ENCODE measurements at regions not wholly inside any gene's neighbourhood (a gene's known extent, or its start where the extent isn't known, plus 50 kb on each side); places are given as distances from the start of the nearest gene placed in this dataset.
A peak's percentile ranks its signal among the peaks of the same experiment; 100 is the strongest.
"Not testable (repeated sequence)": the region's sequence is repeated elsewhere in the genome, so short reads cannot be mapped to it uniquely, and the experiment has no call there.

DNA sequence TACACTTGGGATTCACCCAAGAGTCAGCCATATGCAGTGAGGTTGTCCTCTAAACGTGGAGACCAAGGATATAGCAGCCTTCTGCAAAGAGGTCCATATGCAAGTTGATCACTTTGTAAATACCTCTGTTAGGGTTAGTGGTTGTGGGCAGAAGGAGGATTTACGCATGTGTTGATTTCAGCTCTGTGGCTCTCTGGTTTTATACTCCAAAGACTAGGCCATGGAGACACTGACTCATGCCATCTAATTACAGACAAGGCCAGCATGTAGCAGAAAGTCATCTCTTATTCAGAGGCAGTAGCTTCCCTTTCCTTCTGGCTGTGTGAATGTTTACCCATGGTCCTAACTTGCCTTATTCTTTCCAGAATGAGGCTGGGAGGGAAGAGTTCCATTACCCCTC, 140.9 kb upstream of the GOLGA6L4 start:
- not testable (repeated sequence) for DNase-seq (ENCODE audit: low spot score)

GRCh38 chr15:84097053-84097452, 138.5 kb upstream of the GOLGA6L4 start:
- DNase-seq (ENCODE audit: low spot score), result not testable (repeated sequence)

GRCh38 chr15:84098604-84099003, 137.0 kb upstream of the GOLGA6L4 start:
- no peak for DNase-seq (ENCODE audit: low spot score)

- no peak for DNase-seq (ENCODE audit: low spot score)
Observed at GRCh38 chr15:84099181-84099580, 136.4 kb upstream of the GOLGA6L4 start.

- no peak for DNase-seq (ENCODE audit: low spot score)
Observed at GRCh38 chr15:84103345-84103744, 132.2 kb upstream of the GOLGA6L4 start.

DNA sequence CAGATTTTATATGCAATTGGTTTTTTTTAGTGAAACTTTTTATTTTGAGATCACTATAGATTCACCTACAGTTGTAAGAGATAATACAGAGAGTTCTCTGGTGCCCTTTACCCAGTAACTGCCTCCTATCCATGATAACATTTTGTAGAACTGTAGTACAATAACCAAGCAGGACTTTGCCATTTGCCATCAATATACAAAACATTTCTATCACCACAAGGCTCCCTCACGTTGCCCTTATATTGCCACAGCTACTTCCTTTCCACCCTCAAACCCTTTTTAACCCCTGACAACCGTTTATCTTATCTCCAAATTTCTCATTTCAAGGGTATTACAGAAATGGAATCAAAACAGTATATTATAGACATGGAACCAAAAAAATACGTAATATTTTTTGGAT, 130.7 kb upstream of the GOLGA6L4 start:
- DNase-seq (ENCODE audit: low spot score), result no peak

DNA sequence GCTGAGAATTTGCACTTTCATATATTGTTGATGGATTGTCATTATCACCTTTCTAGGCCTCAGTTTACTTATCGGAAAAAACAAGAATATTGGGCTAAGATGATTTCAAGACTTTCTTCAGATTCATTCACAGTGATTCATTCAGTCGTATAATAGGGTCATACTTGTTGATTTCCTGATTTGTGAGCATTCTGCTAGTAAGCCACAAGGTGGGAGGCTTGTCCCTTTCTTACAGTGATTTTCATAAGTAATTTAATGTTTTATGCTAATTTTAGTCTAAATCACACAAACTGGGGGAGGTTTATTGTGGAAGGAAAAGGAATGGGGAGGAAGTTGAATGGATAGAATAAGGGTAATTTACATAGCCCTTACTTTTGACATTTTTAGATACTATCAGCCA, 126.8 kb upstream of the GOLGA6L4 start:
- DNase-seq (ENCODE audit: low spot score), result no peak

GRCh38 chr15:84111575-84111974, 124.0 kb upstream of the GOLGA6L4 start:
- no peak for DNase-seq (ENCODE audit: low spot score)

DNA sequence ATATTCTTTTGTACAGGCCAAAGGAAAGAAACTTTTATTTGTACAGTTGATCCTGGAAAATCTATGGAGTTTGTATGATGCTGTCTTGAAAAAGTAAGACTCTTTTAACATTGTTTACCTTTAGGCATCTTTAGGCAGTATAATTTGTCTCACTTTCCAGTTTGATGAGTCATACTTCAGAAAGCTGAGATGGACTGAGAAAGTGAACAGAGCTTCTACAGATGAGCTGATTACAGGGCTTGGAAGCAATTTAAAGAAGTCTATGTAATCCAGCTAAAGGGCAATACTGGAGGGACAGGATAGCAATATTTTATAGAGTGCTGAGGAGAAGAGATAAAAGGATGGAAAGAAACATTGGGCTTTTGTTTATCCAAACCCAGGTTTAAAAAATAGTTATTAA, 123.5 kb upstream of the GOLGA6L4 start:
- no peak for DNase-seq (ENCODE audit: low spot score)

DNA sequence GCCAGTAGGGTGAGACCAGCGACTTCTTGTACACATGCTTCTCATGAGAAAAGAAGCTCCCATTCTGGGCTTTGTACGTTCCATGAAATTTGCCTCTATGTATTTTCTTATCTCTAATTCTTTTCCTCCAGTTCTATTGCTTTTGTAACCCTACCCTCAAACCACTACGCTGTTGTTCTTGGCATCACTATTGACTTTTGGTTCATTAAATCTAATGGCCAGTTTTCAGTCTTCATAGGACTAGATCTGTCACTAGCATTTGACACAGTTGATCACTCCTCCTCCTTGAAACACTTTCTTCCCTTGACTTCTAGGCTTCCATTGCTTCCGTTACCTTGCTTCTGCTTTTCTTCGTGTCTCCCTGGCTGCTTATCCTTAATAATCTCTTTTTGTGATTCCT, 121.7 kb upstream of the GOLGA6L4 start:
- no peak for DNase-seq (ENCODE audit: low spot score)

- DNase-seq (ENCODE audit: low spot score), result not testable (repeated sequence)
Observed at GRCh38 chr15:84114680-84115079, 120.9 kb upstream of the GOLGA6L4 start.

- not testable (repeated sequence) for DNase-seq (ENCODE audit: low spot score)
Observed at GRCh38 chr15:84119351-84119750, 116.2 kb upstream of the GOLGA6L4 start.

DNA sequence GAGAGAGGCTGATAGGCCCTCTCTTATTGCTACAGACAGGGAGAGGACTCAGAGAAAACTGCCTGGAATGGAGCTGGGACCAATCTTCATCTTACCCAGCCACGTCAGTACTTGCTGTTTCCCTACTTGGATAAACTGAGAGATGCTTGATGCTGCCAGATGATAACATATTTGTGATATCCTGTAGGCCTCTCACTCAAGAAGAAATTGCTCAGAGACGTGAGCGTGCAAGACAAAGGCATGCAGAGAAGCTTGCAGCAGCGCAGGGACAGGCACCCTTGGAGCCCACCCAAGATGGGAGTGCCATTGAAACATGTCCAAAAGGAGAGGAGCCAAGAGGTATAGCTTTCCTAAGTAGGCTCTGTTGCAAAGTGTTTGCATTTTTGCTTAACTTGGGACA, 114.7 kb upstream of the GOLGA6L4 start:
- not testable (repeated sequence) for DNase-seq (ENCODE audit: low spot score)

DNA sequence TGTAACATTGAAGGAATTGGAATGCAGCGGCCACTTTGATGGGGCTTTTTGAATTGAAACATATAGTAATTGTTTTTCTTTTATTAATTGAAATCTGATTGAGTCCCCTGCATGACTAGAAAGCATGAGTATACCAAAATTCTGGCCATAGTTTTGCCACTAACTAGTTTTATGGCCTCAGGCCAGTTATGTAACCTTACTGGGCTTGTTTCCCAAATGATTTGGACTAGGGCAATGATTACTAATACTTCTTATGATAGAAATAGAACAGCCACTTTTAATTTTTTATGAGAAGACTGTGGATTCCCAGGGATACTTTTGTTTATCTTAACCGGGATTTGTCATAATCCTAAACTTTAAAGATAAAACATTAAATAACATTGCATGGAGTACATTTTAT, 106.9 kb upstream of the GOLGA6L4 start:
- DNase-seq (ENCODE audit: low spot score), result not testable (repeated sequence)

DNA sequence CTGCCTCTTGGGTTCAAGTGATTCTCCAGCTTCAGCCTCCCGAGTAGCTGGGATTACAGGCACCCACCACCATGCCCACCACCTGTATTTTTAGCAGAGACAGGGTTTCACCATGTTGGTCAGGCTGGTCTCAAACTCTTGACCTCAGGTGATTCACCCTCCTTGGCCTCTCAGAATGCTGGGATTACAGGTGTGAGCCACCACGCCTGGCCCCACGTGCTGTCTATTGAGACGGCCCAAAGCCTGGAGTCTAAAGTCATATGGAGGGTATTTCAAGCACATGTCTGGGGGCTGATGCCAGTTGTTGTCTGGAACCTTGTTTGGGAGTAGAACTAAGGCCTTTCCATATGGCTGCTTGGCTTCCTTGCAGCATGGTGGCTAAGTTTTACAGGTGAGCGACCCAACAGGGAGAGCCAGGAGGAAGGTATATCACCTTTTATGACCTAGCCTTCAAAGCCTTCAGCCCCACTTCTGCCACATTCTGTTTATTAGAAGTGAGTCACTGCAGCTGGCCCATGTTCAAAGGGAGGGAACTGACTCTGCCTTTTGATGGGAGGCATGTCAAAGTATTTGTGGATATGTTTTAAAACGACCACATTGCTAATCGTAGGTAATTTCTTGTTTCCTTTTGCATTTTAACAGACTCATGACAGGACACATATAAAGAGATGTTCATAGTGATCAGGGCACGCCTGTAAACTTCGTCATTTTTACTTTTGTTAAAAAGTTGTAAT, 105.3 kb upstream of the GOLGA6L4 start:
- not testable (repeated sequence) for DNase-seq (ENCODE audit: low spot score)

DNA sequence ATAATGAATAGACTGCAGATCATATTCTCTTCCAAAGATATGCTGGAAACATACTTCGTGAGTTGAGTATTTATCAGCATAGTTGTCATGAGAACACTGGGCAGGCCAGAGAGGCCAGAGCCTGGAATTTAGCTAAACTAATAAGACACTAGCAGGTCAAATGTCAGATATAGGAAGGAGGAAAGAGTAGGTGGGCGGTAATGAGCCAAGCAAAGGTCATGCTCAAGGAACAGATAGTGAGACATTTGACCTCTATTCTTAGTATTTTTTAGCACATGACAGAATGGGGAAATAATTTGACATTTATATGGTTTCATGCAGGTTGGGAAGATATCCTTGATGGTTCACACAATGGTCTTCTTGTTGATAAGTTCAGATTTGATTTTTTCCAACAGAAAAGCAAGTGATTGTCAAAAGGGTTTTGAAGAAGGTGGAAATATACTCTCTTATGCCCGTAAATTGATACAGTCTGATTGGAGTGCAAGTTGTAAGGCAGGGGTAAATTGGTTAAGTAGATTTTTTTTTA, 99.6 kb upstream of the GOLGA6L4 start:
- not testable (repeated sequence) for DNase-seq (ENCODE audit: low spot score)

DNA sequence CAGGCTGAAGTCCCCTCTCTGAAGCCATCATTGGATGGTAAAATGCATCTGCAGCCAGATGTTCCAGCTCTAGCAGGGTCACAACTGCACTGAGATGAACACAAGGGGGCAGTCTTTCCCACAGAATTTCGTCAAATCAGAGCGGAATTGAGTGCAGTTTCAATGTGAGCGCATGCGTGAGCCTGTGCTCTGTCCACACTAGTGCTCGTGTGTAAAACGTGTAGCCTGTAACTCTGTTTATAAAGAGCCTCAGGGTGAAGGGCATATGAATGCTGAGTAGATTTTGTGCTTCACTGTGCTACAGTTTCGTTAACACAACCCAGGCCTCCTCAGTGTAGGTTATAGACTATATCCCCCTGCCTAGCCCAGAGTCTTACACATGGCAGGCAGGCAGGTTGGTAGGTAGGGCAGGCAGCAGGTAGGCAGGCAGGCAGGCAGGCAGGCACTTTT, 92.7 kb upstream of the GOLGA6L4 start:
- peak; percentile 77 for DNase-seq (ENCODE audit: low spot score)

DNA sequence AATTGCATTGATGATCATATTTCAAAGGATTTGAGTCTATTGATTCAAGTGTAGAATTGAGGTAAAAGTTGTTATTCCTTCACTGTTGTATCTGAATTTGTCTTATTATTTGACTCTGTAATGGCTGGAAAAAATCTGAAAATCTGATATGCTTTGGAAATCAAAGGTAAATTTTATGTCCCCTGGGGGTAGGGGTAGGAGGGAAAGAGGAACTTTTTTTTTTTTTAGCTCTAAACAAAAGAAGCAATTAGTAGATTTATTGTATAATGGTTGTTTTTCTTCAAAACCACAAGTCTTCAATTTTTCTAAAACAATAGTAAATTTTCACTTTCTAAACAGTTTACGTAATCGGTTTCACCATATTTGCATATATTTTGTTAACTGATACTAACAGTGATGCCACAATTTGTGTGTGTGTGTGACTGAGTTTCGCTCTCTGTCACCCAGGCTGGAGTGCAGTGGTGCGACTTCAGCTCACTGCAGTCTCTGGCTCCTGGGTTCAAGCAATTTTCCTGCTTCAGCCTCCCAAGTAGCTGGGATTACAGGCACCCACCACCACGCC, 91.7 kb upstream of the GOLGA6L4 start:
- DNase-seq (ENCODE audit: low spot score), result no peak

GRCh38 chr15:84144946-84145345, 90.6 kb upstream of the GOLGA6L4 start:
- DNase-seq (ENCODE audit: low spot score), result not testable (repeated sequence)

DNA sequence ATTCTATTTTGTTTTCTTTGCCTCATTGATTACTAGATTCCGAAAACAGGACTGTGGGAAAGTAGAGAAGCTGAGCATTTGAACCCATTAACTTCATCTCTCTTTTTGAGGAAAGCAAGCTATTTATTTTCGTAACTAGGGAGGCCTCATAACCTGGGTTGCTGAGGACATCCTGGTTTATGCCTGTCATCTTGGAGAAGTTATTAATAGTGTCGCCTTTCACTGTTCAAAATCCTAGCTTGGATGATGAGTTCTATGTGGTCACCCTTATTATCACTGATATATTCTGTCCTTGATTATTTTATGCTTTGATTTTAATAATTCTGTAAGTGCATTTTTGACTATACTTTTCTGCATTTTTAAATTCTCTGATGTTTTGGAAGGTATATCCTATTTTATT, 89.3 kb upstream of the GOLGA6L4 start:
- DNase-seq (ENCODE audit: low spot score), result not testable (repeated sequence)

DNA sequence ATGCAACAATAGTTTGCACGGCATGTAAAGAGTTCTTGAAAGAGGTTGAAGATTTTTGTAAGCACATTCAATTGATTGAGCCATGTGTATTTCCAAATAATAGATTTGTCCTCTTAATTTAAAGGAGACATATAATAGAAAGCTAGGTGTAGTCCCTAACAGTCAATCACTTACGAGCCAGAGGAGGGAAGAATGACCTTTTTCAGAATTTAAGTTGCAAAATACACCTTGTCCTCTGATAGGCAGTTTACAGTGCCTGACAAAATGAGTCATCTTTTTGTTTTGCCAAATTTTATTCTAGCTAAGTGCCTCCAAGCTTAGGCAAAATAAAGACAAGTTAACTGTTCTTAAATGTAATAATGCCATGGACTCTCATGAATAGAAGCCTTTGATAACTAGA, 88.3 kb upstream of the GOLGA6L4 start:
- not testable (repeated sequence) for DNase-seq (ENCODE audit: low spot score)

DNA sequence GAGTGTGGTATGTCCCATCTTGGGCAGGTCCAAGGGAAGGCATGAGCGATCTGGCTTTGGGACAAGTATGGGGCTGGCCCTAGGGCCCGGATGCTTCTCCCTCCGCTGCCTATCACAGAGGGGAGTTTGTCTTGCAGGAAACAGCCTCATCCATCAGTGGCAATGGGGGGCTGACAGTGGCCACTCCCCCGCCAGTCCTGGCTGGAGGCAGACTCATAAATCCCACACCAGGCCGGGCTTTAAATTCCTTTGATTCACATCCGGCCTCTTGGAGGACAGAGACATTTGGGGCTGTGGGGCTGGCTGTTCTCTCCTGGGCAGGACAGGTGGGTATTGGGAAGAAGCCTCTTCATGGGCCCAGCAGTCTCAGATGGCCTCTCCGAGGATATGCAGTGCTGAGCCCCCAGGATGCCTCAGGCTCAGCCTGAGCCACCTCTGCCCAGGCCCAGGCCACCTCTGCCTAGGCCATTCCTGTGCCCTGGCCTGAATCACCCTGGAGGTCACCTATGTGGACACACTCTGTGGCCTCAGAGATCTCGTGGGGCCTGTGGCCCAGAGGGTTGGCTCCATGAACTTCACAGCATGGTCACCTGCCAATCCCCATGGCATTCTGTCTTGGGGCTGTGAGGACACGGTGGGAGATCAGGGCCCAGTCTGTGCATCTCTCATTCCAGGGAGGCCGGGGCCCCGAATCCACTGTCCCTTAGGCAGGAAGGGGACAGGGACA, 84.2 kb upstream of the GOLGA6L4 start:
- DNase-seq (ENCODE audit: low spot score), result no peak
